GM18907 (cell line): ENCODE measurements at regions not wholly inside any gene's neighbourhood (a gene's known extent, or its start where the extent isn't known, plus 50 kb on each side); places are given as distances from the start of the nearest gene placed in this dataset.
"Not testable (repeated sequence)": the region's sequence is repeated elsewhere in the genome, so short reads cannot be mapped to it uniquely, and the experiment has no call there.

ENCODE experiments used
- ATAC-seq: cut with Tn5 transposase; IDR thresholded peaks from one replicate; pipeline ENCODE4 v1.9.1; 2021; ENCODE audit warnings: mild to moderate bottlenecking, moderate library complexity; ENCODE audit not compliant: unreplicated experiment

DNA sequence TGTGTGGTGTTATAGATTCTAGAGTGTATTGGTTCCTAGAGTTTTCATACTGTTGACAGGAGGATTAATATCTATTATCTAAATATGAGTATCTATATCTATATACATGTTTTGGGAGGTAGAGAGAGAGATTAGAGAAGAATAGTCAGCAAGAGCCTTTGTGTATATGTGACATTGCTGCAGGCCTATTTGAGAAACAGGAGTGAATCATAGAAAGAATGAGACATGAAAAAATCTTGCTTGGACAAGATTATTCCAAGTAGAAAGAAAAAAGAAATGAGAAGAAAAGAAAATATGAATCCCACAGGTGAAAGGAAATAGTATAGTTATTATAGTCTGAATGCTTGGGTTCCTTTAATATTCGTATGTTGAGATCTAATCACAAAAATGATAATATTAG, 720.4 kb downstream of the RERGL start:
- ATAC-seq, result no peak

DNA sequence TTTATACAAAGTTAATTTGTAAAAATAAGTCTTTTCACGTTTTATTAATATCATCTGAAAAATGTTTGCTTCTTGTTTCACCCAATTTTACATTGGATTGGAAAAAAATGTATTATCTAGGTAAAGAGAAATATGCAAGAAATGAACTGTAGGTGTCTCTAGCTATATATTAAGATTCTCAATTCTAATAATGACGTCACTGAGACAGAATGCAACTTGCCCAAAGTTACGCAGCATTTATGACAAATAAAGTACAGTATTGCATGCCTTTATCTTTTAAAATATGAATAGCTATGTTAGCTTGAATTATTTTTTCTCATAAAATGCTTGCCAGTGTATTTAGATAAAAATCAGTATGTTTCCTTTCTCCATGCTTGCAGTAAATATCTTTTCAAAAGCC, 728.8 kb downstream of the RERGL start:
- ATAC-seq, result no peak

DNA sequence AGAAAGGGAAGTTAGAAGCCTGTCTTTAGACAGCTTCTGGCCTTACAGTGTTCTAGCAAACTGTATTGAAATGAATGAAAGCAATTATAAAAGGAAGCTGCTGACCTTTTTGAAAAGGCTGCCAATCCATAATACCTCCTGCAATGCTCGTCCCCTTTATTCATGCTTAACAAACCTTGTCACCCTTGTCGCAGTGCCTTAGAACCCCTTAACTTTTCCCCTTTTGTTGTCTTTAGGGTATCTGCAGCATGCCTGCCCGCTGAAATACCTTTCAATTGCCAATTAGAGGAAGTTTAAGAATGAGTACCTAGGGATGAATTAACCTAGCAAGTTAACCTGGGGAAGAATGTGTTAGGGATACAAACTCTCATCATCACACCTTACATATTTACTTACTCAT, 731.2 kb downstream of the RERGL start:
- ATAC-seq, result no peak

DNA sequence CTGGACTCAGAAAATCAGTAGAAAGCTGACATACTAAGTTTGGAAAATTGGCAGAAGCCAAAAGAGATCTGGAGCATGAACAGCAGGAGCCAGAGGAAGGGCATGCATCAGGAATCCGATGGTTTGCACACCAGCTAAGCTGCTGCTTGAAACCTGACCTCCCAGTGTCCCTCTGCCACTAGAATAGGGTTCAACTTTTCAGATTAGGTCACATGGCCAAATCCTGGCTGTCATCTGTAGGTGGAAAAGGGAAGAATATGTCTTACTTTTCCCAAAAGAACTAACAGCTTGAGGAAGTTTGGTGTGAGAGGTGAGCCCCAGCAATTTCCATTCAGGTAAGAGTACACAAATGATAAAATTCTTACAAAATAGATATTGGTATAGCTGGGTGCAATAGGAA, 732.6 kb downstream of the RERGL start:
- no peak for ATAC-seq

DNA sequence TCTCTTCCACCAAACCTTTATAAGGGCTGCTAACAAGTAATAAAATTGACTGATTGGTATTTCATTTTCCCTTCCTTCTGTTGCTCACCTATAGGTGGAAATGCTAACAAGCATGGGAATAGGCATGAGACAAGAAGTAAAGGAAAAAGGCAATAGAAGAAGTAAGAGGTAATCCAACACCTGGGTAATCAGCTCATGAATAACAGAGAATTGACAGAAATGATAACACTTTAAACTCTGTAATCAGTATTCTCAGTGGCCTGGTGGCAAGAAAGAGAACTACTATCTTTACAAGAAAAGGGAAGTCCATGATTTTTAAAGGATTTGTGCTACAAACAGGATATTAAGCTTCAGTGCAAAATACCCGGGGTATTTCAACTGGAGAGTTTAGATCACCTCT, 737.8 kb downstream of the RERGL start:
- ATAC-seq, result no peak

DNA sequence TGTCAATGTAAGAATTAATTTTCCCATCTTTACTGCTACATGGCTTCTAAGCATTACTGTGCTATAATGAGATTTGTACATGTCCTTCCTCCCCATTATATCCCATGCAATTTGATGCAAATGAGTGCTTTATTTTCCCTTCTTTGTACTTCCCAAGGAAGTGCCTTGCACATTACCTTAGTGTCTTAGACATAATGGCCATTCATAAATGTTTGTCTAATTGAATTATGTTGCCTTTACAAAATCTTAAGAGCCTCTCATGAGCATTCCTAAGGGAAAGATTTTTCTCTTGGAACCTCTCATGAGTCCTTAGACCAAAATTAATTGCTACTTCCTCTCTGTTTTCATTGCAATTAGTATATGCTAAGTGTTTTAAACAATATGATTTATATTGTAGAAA, 741.7 kb downstream of the RERGL start:
- ATAC-seq, result no peak

DNA sequence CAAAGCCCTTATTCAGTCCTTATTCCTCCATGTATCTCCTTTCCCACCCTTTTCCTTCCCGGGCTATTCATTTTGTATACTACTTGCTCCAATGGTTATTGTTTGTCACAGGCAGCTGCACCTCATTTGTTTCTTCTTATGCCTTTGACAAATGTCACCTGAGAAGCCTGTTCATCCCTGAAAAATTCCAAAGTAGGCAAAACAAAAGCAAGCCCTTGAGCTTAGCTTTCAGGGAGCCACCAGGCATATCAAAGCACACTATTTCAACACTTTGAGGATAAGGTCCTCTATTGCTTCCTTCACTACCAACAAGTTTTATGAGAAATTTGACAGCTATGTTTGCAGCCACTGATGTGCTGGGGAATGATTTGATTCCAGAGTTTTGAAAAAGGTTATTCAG, 738.7 kb upstream of the LMO3 start:
- no peak for ATAC-seq

DNA sequence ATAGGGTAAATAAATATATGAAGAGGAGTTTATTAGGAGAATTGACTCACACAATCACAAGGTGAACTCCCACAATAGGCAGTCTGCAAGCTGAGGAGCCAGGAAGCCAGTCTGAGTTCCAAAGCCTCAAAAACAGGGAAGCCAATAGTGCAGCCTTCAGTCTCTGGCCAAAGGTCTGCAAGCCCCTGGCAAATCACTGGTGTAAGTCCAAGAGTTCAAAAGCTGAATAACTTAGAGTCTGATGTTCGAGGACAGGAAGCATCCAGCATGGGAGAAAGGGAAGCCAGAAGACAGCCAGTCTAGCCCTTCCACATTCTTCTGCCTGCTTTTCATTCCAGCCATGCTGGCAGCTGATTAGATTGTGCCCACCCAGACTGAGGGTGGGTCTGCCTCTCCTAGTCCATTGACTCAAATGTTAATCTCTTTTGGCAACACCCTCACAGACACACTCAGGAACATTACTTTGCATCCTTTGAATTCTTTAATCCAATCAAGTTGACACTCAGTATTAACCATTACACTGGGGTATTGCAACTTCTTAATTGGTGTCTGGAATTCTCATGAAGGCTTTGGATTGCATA, 736.5 kb upstream of the LMO3 start:
- ATAC-seq, result no peak

DNA sequence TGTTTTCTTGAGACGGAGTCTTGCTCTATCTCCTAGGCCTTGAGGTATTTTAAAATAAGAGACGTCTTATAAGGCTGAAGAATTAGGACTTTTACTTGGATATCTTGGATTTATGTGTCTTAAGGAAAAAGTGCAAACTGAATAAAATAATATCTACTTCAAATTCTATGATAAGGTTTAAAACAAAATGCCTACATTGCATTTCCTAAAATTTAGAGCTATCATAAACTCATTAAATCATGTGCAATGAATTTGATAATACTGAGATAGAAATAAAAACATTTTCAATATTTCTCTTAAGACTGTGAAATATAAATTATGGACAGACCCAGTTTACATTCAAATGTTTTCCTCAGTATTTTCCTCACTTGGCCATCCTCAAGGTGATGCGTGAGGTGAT, 729.5 kb upstream of the LMO3 start:
- no peak for ATAC-seq

DNA sequence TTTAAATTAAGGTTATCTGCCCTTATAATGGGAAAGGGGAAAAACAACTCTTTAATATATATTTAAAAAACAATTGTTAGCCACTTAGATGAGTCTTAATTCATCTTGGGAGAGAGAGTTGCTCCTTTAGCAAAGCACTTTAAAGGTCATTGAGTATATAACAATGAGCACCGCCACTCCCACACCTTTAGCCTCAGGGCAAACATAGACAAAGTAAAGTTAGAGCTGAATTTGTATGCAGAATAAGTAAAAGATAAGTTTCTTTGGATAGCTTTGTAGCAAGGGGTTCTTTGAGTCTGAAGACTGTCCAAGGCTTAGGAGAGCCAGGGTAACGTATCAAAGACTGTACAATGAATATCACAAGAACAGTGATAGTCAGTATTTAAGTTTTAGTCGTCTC, 728.8 kb upstream of the LMO3 start:
- ATAC-seq, result no peak

DNA sequence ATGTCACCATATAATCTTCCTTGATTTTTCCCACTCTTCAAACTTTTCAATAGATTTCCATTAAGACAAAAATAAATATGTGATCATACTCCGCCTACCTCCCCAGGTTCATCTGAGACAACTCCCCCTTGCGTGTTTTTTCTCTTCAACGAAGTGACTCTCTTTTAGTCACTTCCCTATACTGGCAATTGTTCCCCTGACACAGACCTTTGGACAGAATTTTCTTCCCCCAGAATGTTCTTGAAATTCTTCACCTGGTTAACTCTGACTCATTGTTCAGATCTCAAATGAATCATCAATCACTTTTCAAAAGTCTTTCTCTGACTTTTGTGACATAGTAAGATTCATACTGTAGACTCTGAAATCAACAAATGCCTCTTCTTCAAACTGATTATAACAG, 727.3 kb upstream of the LMO3 start:
- no peak for ATAC-seq

DNA sequence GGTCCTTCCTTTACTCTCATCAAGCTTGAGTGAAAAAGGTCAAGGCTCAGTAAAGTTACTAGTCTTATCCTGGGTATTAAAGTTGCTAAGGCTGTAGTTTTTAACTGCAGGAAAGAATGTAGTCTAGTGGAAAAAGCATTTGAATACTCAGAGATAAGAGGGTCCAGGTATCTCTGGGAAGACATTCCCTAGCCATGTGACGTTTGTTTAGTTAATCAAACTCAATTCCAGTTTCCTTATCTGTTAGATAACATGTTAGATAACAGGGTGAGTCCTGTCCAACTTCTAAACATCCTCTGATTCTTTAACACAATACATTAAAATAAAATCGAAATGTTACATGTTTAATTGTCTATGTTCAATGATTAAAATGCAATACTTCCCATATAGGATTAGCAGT, 720.7 kb upstream of the LMO3 start:
- no peak for ATAC-seq

DNA sequence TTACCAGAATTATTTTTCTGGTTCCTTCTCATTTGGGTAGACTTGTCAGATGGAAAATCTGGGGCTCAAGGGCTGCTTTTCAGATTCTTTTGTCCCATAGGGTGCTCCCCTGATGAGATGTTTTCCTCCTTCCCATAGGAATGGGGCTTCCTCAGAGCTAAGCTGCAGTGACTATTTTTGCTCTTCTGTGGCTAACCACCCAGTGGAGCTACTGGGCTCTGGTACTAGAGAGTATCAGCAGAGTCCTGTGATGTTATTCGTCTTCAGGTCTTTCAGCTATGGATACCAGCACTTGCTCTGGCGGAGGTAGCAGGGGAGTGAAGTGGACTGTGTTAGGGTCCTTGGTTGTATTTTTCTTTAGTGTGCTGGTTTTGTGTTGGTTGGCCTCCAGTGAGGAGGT, 716.1 kb upstream of the LMO3 start:
- no peak for ATAC-seq

DNA sequence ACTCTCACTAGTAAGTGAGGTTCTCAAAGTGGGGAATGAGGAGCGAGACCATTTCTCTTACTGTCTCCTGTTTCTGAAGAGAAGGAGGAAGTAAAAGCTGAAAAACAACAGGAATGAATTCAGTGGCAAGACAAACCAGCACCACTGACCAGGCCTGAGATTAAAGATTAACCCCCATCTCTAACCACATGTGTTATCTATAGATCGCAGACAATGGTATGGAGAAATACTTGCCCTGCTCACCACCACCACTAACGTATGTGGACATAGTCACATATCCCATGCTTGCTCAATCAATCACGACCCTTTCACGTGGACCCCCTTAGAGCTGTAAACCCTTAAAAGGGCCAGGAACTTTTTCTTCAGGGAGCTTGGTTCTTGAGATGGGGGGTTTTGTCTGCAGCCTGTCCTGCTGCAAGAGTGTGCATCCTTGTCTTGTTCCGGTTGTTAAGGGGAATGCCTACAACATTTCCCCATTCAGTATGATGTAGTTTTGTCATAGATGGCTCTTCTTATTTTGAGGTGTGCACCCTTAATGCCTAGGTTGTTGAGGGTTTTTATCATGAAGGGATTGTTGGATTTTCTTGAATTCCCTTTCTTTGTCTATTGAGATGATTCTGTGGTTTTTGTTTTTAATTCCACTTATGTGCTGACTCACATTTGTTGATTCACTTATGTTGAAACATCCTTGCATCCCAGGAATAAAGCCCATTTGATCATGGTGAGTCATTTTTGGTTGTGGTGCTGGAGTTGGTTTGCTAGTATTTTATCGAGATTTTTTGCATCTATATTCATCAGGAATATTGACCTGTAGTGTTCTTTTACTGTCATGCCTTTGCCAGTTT, 698.8 kb upstream of the LMO3 start:
- ATAC-seq, result no peak

DNA sequence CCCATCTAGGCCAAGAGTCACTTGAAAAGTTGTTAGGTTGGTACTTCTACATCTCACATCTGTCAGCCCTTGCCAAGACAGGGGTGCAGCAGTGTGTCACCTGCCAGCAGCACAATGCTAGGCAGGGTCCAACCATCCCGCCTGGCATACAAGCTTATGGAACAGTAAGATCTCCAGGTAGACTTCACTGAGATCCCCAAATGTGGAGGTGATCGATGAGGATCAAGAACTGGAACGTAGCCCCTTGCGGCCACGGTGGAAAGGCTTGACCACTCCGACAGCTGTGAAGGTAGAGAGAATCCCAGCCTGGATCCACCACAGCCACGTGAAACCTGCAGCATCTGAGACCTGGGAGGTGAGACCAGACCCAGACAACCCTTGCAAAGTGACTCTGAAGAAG, 696.0 kb upstream of the LMO3 start:
- ATAC-seq, result no peak

DNA sequence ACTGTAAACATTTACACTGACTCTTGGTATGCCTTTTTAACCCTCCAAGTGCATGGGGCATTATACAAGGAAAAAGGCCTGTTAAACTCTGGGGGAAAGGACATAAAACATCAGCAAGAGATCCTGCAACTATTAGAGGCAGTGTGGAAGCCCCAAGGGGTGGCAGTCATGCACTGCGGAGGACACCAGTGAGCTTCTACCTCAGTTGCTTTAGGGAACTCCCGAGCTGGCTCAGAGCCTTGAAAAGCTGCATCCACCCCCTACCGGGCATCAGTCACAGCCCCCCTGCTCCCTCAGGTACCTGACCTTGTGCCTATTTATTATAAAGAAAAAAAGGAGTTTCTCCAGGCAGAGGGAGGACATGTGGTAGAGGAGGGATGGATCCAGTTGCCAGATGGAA, 695.6 kb upstream of the LMO3 start:
- no peak for ATAC-seq

DNA sequence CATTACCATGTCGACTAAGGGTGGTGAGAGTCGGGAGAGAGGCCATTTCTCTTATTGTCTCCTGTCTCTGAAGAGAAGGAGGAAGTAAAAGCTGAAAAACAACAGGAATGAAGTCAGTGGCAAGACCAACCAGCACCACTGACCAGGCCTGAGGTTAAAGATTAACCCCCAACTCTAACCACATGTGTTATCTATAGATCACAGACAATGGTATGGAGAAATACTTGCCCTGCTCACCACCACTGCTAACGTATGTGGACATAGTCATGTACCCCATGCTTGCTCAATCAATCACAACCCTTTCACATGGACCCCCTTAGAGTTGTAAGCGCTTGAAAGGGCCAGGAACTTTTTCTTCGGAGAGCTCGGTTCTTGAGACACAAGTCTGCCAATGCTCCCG, 690.9 kb upstream of the LMO3 start:
- no peak for ATAC-seq

DNA sequence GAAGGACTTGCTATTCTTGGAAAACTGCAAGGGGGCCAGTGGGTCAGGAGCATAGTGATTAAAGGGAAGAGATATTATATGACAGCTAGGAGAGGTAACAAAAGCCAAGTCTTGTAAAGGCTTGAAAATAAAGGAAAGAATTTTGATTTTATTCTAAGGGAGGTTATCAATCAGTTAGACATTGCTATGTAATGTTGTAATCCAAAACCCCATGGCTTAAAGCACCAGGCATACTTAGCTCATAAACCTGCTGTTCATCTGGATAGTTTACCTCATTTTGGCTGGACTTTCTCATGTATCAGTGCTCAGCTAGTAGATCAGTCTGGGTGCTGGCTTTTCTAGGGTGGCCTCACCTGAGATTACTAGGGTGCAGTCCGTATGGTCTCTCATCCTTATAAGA, 680.9 kb upstream of the LMO3 start:
- no peak for ATAC-seq

DNA sequence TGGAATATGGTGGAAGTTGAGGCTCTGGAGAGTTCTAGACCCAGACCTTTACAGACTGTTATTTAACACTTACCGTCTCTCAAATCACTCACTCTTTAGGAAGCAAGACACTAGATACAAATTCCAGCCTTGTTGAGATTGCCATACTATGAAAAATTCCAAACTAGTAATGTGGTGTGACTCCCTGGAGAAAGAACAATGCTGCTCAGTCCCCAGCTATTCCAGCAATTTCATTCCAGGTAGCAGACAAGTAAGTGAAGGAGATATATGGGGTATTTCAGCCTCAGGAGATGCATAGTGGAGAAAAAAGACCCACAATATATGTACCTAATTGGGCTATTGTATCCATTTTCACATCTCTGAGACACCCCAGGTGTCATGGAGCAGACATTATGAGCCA, 678.9 kb upstream of the LMO3 start:
- no peak for ATAC-seq

DNA sequence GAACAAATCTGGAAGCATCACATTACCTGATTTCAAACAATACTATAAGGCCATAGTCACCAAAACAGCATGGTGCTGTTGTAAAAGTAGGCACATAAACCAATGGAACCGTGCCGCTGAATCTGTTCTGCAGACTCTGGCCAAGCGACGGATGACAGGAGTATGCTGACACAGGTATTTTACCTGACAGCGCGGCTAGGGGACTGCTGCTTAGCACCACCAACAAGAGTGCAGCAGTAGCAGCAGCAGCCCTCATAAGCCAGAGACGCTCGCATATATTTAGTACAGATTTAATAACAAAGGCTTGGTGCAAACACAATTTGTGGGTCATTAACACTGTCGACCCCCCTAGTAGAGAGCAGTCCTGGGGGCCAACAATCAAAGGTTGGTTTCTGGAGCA, 677.6 kb upstream of the LMO3 start:
- ATAC-seq, result no peak

DNA sequence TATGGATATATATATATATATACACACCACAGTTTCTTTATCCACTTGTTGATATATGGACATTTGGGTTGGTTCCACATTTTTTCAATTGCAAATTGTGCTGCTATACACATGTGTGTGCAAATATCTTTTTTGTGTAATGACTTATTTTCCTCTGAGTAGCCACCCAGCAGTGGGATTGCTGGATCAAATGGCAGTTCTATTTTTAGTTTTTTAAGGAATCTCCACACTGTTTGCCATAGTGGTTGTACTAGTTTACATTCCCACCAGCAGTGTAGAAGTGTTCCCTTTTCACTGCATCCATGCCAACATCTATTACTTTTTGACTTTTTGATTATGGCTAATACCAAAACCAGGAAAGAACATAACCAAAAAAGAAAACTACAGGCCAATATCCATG, 676.2 kb upstream of the LMO3 start:
- not testable (repeated sequence) for ATAC-seq

DNA sequence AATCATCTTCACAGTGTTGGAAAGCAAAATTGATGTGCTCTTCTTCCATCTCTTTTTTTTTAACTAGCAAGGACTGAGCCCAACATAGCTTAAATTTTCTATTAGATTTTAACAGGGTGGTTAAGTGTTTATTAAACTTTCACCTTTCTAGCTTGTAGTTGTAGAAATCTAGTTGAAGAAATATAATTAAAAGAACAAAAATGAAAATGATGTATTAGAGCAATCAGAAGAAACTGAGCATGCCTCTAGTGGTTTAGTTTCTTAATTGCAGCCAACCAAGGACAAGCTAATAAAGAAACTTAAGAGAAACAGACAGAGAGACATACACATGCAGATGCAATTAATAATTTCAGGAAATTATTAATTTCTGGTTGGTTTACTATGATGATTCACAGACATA, 673.0 kb upstream of the LMO3 start:
- no peak for ATAC-seq

DNA sequence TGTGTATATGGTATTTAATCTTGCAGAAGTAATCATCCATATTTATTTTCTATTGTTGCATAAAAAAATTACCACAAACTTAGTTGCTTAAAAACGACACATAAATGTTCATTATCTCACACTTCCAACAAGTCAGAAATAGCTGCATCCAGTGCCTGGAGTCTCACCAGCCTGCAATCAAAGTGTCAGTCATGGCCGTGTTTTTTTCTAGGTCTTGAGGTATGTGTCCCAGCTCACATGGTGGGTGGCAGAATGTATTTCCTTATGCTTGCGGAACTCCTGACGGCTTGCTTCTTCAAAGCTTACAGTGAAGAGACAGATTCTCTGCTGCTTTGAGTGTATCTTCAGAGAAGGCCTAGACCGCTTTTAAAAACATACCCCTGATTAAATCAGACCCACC, 670.2 kb upstream of the LMO3 start:
- ATAC-seq, result no peak
